ENCODE measurements at regions not wholly inside any gene's neighbourhood (a gene's known extent, or its start where the extent isn't known, plus 50 kb on each side); places are given as distances from the start of the nearest gene placed in this dataset.
"Not testable (repeated sequence)": the region's sequence is repeated elsewhere in the genome, so short reads cannot be mapped to it uniquely, and the experiment has no call there.

GRCh38 chr9:81314490-81314889, 374.9 kb downstream of the TLE1 start:
- Histone ChIP-seq H3K27me3 (ENCODE audit: control insufficient read depth in 2 of 2, insufficient read depth in 2 of 2, low read length in 2 of 2) (no peaks in the 10 kb centered on the region), H3K27ac (ENCODE audit: low read depth, low read length) (no peak overlapping the region), H3K36me3 (ENCODE audit: control insufficient read depth in 2 of 3, insufficient read depth in 3 of 3, low read length in 3 of 3) (no peaks in the 10 kb centered on the region), H3K9me3 (ENCODE audit: control insufficient read depth in 2 of 3, low read length in 3 of 3) (peaks cover 0 to 9% (median 0%) of the 10 kb centered on the region in 3 experiments), H3K4me3 (ENCODE audit: low read length) (no peak overlapping the region), H3K4me1 (ENCODE audit: control insufficient read depth in 2 of 2, insufficient read depth in 2 of 2, low read length in 2 of 2) (no peaks in the 10 kb centered on the region)
- CTCF ChIA-PET = no interaction called here
- no peak for ATAC-seq
- Mint-ChIP-seq H3K4me3 (no peak overlapping the region), H3K4me1 (peaks cover 0 to 1% (median 0%) of the 10 kb centered on the region in 7 donors), H3K9me3 (peaks cover 0 to 27% (median 14%) of the 10 kb centered on the region in 11 donors), H3K36me3 (peaks cover 0 to 7% (median 0%) of the 10 kb centered on the region in 5 donors), H3K27ac (no peak overlapping the region), H3K27me3 (no peaks in the 10 kb centered on the region)
- POLR2A ChIA-PET = no interaction called here
- intact Hi-C loops (cut with micrococcal nuclease) = no loop called here
- no peak for DNase-seq

- Histone ChIP-seq H3K27ac (ENCODE audit: low read depth, low read length) (no peak overlapping the region), H3K36me3 (ENCODE audit: control insufficient read depth in 2 of 3, insufficient read depth in 3 of 3, low read length in 3 of 3) (no peaks in the 10 kb centered on the region), H3K4me3 (ENCODE audit: low read length) (no peak overlapping the region), H3K9me3 (ENCODE audit: control insufficient read depth in 2 of 3, low read length in 3 of 3) (peaks cover 0 to 4% (median 0%) of the 10 kb centered on the region in 3 experiments), H3K27me3 (ENCODE audit: control insufficient read depth in 2 of 2, insufficient read depth in 2 of 2, low read length in 2 of 2) (no peaks in the 10 kb centered on the region), H3K4me1 (ENCODE audit: control insufficient read depth in 2 of 2, insufficient read depth in 2 of 2, low read length in 2 of 2) (no peaks in the 10 kb centered on the region)
- peaks cover 2 to 29% (median 16%) of the 10 kb centered on the region in 11 donors for H3K9me3 Mint-ChIP-seq
- no peak for DNase-seq
- H3K27me3 Mint-ChIP-seq = no peaks in the 10 kb centered on the region
- H3K27ac Mint-ChIP-seq = no peak overlapping the region
- H3K36me3 Mint-ChIP-seq = peaks cover 0 to 10% (median 0%) of the 10 kb centered on the region in 5 donors
- ATAC-seq = no peak
- H3K4me1 Mint-ChIP-seq = peaks cover 0 to 1% (median 0%) of the 10 kb centered on the region in 7 donors
- intact Hi-C loops (cut with micrococcal nuclease) = no loop called here
- H3K4me3 Mint-ChIP-seq = no peak overlapping the region
- ChIA-PET POLR2A (no interaction called here), CTCF (no interaction called here)
These were observed 375.5 kb downstream of the TLE1 start for GRCh38 chr9:81313877-81314276.

- Histone ChIP-seq H3K4me3 (ENCODE audit: low read length) (no peak overlapping the region), H3K36me3 (ENCODE audit: control insufficient read depth in 2 of 3, insufficient read depth in 3 of 3, low read length in 3 of 3) (no peaks in the 10 kb centered on the region), H3K4me1 (ENCODE audit: control insufficient read depth in 2 of 2, insufficient read depth in 2 of 2, low read length in 2 of 2) (no peaks in the 10 kb centered on the region), H3K27ac (ENCODE audit: low read depth, low read length) (no peak overlapping the region), H3K27me3 (ENCODE audit: control insufficient read depth in 2 of 2, insufficient read depth in 2 of 2, low read length in 2 of 2) (no peaks in the 10 kb centered on the region), H3K9me3 (ENCODE audit: control insufficient read depth in 2 of 3, low read length in 3 of 3) (peaks cover 0 to 4% (median 0%) of the 10 kb centered on the region in 3 experiments)
- Mint-ChIP-seq H3K4me3 (no peak overlapping the region), H3K27ac (no peak overlapping the region), H3K27me3 (no peaks in the 10 kb centered on the region), H3K9me3 (peaks cover 2 to 29% (median 16%) of the 10 kb centered on the region in 11 donors), H3K36me3 (peaks cover 0 to 10% (median 0%) of the 10 kb centered on the region in 5 donors), H3K4me1 (peaks cover 0 to 1% (median 0%) of the 10 kb centered on the region in 7 donors)
- ChIA-PET POLR2A (no interaction called here), CTCF (no interaction called here)
- intact Hi-C loops (cut with micrococcal nuclease) = no loop called here
- DNase-seq (no peak), ATAC-seq (no peak)
These were observed 377.0 kb downstream of the TLE1 start for GRCh38 chr9:81312346-81312745.

GRCh38 chr9:81308404-81308803, 380.9 kb downstream of the TLE1 start:
- Mint-ChIP-seq H3K36me3 (peaks cover 0 to 10% (median 0%) of the 10 kb centered on the region in 5 donors), H3K9me3 (peaks cover 2 to 18% (median 10%) of the 10 kb centered on the region in 11 donors)
- no peaks in the 10 kb centered on the region for H3K4me1 ChIP-seq (ENCODE audit: control insufficient read depth in 2 of 2, insufficient read depth in 2 of 2, low read length in 2 of 2)

GRCh38 chr9:81307791-81308190, 381.6 kb downstream of the TLE1 start:
- H3K9me3 ChIP-seq (ENCODE audit: control insufficient read depth in 2 of 3, low read length in 3 of 3); H3K4me1 ChIP-seq (ENCODE audit: control insufficient read depth in 2 of 2, insufficient read depth in 2 of 2, low read length in 2 of 2); H3K27ac ChIP-seq (ENCODE audit: low read depth, low read length); H3K4me1 Mint-ChIP-seq; intact Hi-C loops (cut with micrococcal nuclease); H3K36me3 ChIP-seq (ENCODE audit: control insufficient read depth in 2 of 3, insufficient read depth in 3 of 3, low read length in 3 of 3); CTCF ChIA-PET; DNase-seq; H3K27me3 ChIP-seq (ENCODE audit: control insufficient read depth in 2 of 2, insufficient read depth in 2 of 2, low read length in 2 of 2); H3K36me3 Mint-ChIP-seq; POLR2A ChIA-PET; ATAC-seq; H3K27me3 Mint-ChIP-seq; H3K4me3 Mint-ChIP-seq; H3K27ac Mint-ChIP-seq; H3K4me3 ChIP-seq (ENCODE audit: low read length): not testable (repeated sequence)
- H3K9me3 Mint-ChIP-seq = peaks cover 2 to 18% (median 11%) of the 10 kb centered on the region in 11 donors

More at GRCh38 chr9:81308404-81308803, 380.9 kb downstream of the TLE1 start:
- ATAC-seq (no peak), DNase-seq (no peak)
- Mint-ChIP-seq H3K27me3 (no peaks in the 10 kb centered on the region), H3K27ac (no peak overlapping the region), H3K4me3 (no peak overlapping the region), H3K4me1 (no peaks in the 10 kb centered on the region)
- intact Hi-C loops (cut with micrococcal nuclease) = no loop called here
- Histone ChIP-seq H3K27ac (ENCODE audit: low read depth, low read length) (no peak overlapping the region), H3K36me3 (ENCODE audit: control insufficient read depth in 2 of 3, insufficient read depth in 3 of 3, low read length in 3 of 3) (no peaks in the 10 kb centered on the region), H3K27me3 (ENCODE audit: control insufficient read depth in 2 of 2, insufficient read depth in 2 of 2, low read length in 2 of 2) (no peaks in the 10 kb centered on the region), H3K4me3 (ENCODE audit: low read length) (no peak overlapping the region), H3K9me3 (ENCODE audit: control insufficient read depth in 2 of 3, low read length in 3 of 3) (peaks cover 0 to 4% (median 0%) of the 10 kb centered on the region in 3 experiments)
- CTCF ChIA-PET = no interaction called here
- POLR2A ChIA-PET = no interaction called here

- peaks cover 0 to 23% (median 10%) of the 10 kb centered on the region in 11 donors for H3K9me3 Mint-ChIP-seq
- H3K36me3 Mint-ChIP-seq = peaks cover 0 to 10% (median 0%) of the 10 kb centered on the region in 5 donors
- Histone ChIP-seq H3K4me3 (ENCODE audit: low read length) (no peak overlapping the region), H3K36me3 (ENCODE audit: control insufficient read depth in 2 of 3, insufficient read depth in 3 of 3, low read length in 3 of 3) (no peaks in the 10 kb centered on the region), H3K9me3 (ENCODE audit: control insufficient read depth in 2 of 3, low read length in 3 of 3) (peaks cover 0 to 4% (median 0%) of the 10 kb centered on the region in 3 experiments), H3K27me3 (ENCODE audit: control insufficient read depth in 2 of 2, insufficient read depth in 2 of 2, low read length in 2 of 2) (no peaks in the 10 kb centered on the region), H3K4me1 (ENCODE audit: control insufficient read depth in 2 of 2, insufficient read depth in 2 of 2, low read length in 2 of 2) (no peaks in the 10 kb centered on the region), H3K27ac (ENCODE audit: low read depth, low read length) (no peak overlapping the region)
- intact Hi-C loops (cut with micrococcal nuclease) = no loop called here
- ATAC-seq (no peak), DNase-seq (no peak)
- H3K4me1 Mint-ChIP-seq = no peaks in the 10 kb centered on the region
- POLR2A ChIA-PET = no interaction called here
- CTCF ChIA-PET = no interaction called here
- H3K4me3 Mint-ChIP-seq = no peak overlapping the region
- H3K27ac Mint-ChIP-seq = no peak overlapping the region
- no peaks in the 10 kb centered on the region for H3K27me3 Mint-ChIP-seq
These were observed 383.7 kb downstream of the TLE1 start for GRCh38 chr9:81305561-81306182.

GRCh38 chr9:81303658-81304057, 385.7 kb downstream of the TLE1 start:
- DNase-seq (no peak), ATAC-seq (no peak)
- Histone ChIP-seq H3K27me3 (ENCODE audit: control insufficient read depth in 2 of 2, insufficient read depth in 2 of 2, low read length in 2 of 2) (no peaks in the 10 kb centered on the region), H3K9me3 (ENCODE audit: control insufficient read depth in 2 of 3, low read length in 3 of 3) (no peaks in the 10 kb centered on the region), H3K27ac (ENCODE audit: low read depth, low read length) (no peak overlapping the region), H3K4me3 (ENCODE audit: low read length) (no peak overlapping the region), H3K36me3 (ENCODE audit: control insufficient read depth in 2 of 3, insufficient read depth in 3 of 3, low read length in 3 of 3) (no peaks in the 10 kb centered on the region), H3K4me1 (ENCODE audit: control insufficient read depth in 2 of 2, insufficient read depth in 2 of 2, low read length in 2 of 2) (no peaks in the 10 kb centered on the region)
- H3K36me3 Mint-ChIP-seq = no peaks in the 10 kb centered on the region
- peaks cover 0 to 16% (median 5%) of the 10 kb centered on the region in 11 donors for H3K9me3 Mint-ChIP-seq
- intact Hi-C loops (cut with micrococcal nuclease) = no loop called here
- ChIA-PET CTCF (no interaction called here), POLR2A (no interaction called here)
- no peak overlapping the region for H3K27ac Mint-ChIP-seq
- no peak overlapping the region for H3K4me3 Mint-ChIP-seq
- H3K4me1 Mint-ChIP-seq = no peaks in the 10 kb centered on the region
- H3K27me3 Mint-ChIP-seq = no peaks in the 10 kb centered on the region

Data from naive thymus-derived CD4-positive, alpha-beta T cell (primary cell).